HG02759 (cell line): ENCODE measurements at regions not wholly inside any gene's neighbourhood (a gene's known extent, or its start where the extent isn't known, plus 50 kb on each side); places are given as distances from the start of the nearest gene placed in this dataset.
A peak's percentile ranks its signal among the peaks of the same experiment; 100 is the strongest.
"Not testable (repeated sequence)": the region's sequence is repeated elsewhere in the genome, so short reads cannot be mapped to it uniquely, and the experiment has no call there.

ENCODE experiments used
- ATAC-seq: cut with Tn5 transposase; IDR thresholded peaks from one replicate; pipeline ENCODE4 v1.9.1; 2021; ENCODE audit warnings: mild to moderate bottlenecking, moderate library complexity; ENCODE audit not compliant: unreplicated experiment

- no peak for ATAC-seq
Measured at GRCh38 chr2:44084850-44085249, 83.8 kb upstream of the PPM1B start.

- no peak for ATAC-seq
Measured at GRCh38 chr2:44086629-44087028, 82.0 kb upstream of the PPM1B start.

- ATAC-seq: peak; percentile 75
Measured at GRCh38 chr2:44087036-44087713, 81.5 kb upstream of the PPM1B start.

GRCh38 chr2:44087714-44088092 is 81.0 kb upstream of the PPM1B start:
- ATAC-seq: no peak

- not testable (repeated sequence) for ATAC-seq
Measured at GRCh38 chr2:44092519-44092918, 76.2 kb upstream of the PPM1B start.

GRCh38 chr2:44093970-44094369 is 74.7 kb upstream of the PPM1B start:
- ATAC-seq: no peak

- no peak for ATAC-seq
Measured at GRCh38 chr2:44097322-44097907, 71.3 kb upstream of the PPM1B start.

GRCh38 chr2:44098050-44098449 is 70.6 kb upstream of the PPM1B start:
- peak; percentile 66 for ATAC-seq

GRCh38 chr2:44098891-44099290 is 69.8 kb upstream of the PPM1B start:
- no peak for ATAC-seq

- ATAC-seq: peak; percentile 49
Measured at GRCh38 chr2:44100351-44100750, 68.3 kb upstream of the PPM1B start.

GRCh38 chr2:44101246-44101645 is 67.4 kb upstream of the PPM1B start:
- no peak for ATAC-seq

GRCh38 chr2:44102790-44103562 is 65.7 kb upstream of the PPM1B start:
- no peak for ATAC-seq

GRCh38 chr2:44103639-44104038 is 65.0 kb upstream of the PPM1B start:
- ATAC-seq: no peak

- ATAC-seq: no peak
Measured at GRCh38 chr2:44104855-44105271, 63.8 kb upstream of the PPM1B start.

- ATAC-seq: not testable (repeated sequence)
Measured at GRCh38 chr2:44106509-44106908, 62.2 kb upstream of the PPM1B start.

GRCh38 chr2:44107086-44107740 is 61.5 kb upstream of the PPM1B start:
- ATAC-seq: peak; percentile 87

- ATAC-seq: no peak
Measured at GRCh38 chr2:44107974-44108373, 60.7 kb upstream of the PPM1B start.

GRCh38 chr2:44109166-44109565 is 59.5 kb upstream of the PPM1B start:
- no peak for ATAC-seq

- no peak for ATAC-seq
Measured at GRCh38 chr2:44110444-44110843, 58.2 kb upstream of the PPM1B start.

- ATAC-seq: no peak
Measured at GRCh38 chr2:44112096-44112495, 56.6 kb upstream of the PPM1B start.

- ATAC-seq: no peak
Measured at GRCh38 chr2:44116319-44116718, 52.4 kb upstream of the PPM1B start.

GRCh38 chr2:44118257-44118656 is 50.4 kb upstream of the PPM1B start:
- ATAC-seq: no peak
